HK-2 (cell line): ENCODE measurements at regions not wholly inside any gene's neighbourhood (a gene's known extent, or its start where the extent isn't known, plus 50 kb on each side); places are given as distances from the start of the nearest gene placed in this dataset.

Experiments
- DNase-seq: peaks from one replicate; pipeline ENCODE4 v3.0.0-alpha.2; 2018; ENCODE audit not compliant: unreplicated experiment

GRCh38 chr5:89729623-89730301 lies 679.8 kb downstream of the CETN3 start:
- DNase-seq = no peak

GRCh38 chr5:89728750-89729149 lies 680.8 kb downstream of the CETN3 start:
- no peak for DNase-seq

- no peak for DNase-seq
These were observed 681.4 kb downstream of the CETN3 start for GRCh38 chr5:89728134-89728533.

- no peak for DNase-seq
These were observed 685.0 kb downstream of the CETN3 start for GRCh38 chr5:89724379-89725095.

GRCh38 chr5:89723907-89724306 lies 685.6 kb downstream of the CETN3 start:
- DNase-seq = no peak

- no peak for DNase-seq
These were observed 687.0 kb downstream of the CETN3 start for GRCh38 chr5:89722538-89722937.

GRCh38 chr5:89721931-89722330 lies 687.6 kb downstream of the CETN3 start:
- DNase-seq = no peak

GRCh38 chr5:89721353-89721752 lies 688.2 kb downstream of the CETN3 start:
- DNase-seq = no peak

GRCh38 chr5:89712134-89712700 lies 697.3 kb downstream of the CETN3 start:
- no peak for DNase-seq

- no peak for DNase-seq
These were observed 698.0 kb downstream of the CETN3 start for GRCh38 chr5:89711526-89711925.

- no peak for DNase-seq
These were observed 699.5 kb downstream of the CETN3 start for GRCh38 chr5:89710006-89710405.

GRCh38 chr5:89707891-89708290 lies 701.7 kb downstream of the CETN3 start:
- no peak for DNase-seq

GRCh38 chr5:89706731-89707130 lies 702.8 kb downstream of the CETN3 start:
- no peak for DNase-seq

GRCh38 chr5:89703817-89704216 lies 705.7 kb downstream of the CETN3 start:
- no peak for DNase-seq

- DNase-seq = no peak
These were observed 711.5 kb downstream of the CETN3 start for GRCh38 chr5:89698028-89698427.

- DNase-seq = no peak
These were observed 712.0 kb downstream of the CETN3 start for GRCh38 chr5:89697581-89697980.

GRCh38 chr5:89695371-89695770 lies 714.2 kb downstream of the CETN3 start:
- DNase-seq = no peak

- DNase-seq = no peak
These were observed 715.5 kb downstream of the CETN3 start for GRCh38 chr5:89694026-89694550.

GRCh38 chr5:89690331-89690730 lies 719.2 kb downstream of the CETN3 start:
- no peak for DNase-seq

GRCh38 chr5:89686081-89686765 lies 723.3 kb downstream of the CETN3 start:
- no peak for DNase-seq

- no peak for DNase-seq
These were observed 732.9 kb downstream of the CETN3 start for GRCh38 chr5:89676634-89677033.

GRCh38 chr5:89673019-89673418 lies 736.5 kb downstream of the CETN3 start:
- DNase-seq = no peak
